ENCODE measurements at regions not wholly inside any gene's neighbourhood (a gene's known extent, or its start where the extent isn't known, plus 50 kb on each side); places are given as distances from the start of the nearest gene placed in this dataset.

DNA sequence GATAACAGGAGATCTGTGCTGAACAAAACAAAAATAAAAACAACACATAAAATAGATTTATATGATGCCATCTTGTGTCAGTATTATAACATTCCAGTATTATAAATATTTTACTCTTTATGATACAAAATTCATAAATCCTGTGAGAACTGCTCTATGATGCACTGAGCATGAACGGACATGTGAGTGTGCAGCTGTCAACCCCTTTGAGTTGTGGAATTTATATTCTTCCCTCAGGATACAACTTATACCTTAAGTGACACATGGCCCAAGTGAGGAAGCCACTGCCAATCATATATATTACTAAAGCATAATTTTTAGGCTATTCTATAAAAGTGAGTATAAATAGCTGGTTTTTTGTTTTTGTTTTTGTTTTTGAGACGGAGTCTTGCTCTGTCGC lies 116.0 kb upstream of the OR13F1 start:
- H3K27me3 Mint-ChIP-seq (ENCODE audit: low read depth): no peaks in the 10 kb centered on the region
- H3K4me2 ChIP-seq (ENCODE audit: insufficient read depth, insufficient read length, low read length): no peak overlapping the region
- no peak overlapping the region for H2AK5ac ChIP-seq (ENCODE audit: insufficient read length, low read length)
- no peak overlapping the region for H2BK120ac ChIP-seq (ENCODE audit: low read depth, low read length, poor library complexity, severe bottlenecking)
- H3K4me3 Mint-ChIP-seq: no peak overlapping the region
- WGBS (ENCODE audit: extremely low coverage, insufficient read length, low lambda C conversion rate): no CpG with 5 or more reads among the region's 3 CpGs
- H3K23me2 ChIP-seq (ENCODE audit: insufficient read length, low read depth, low read length, poor library complexity, severe bottlenecking): no peaks in the 10 kb centered on the region
- H4K5ac ChIP-seq (ENCODE audit: insufficient read length, low read depth, low read length): no peak overlapping the region
- peaks cover 11 to 15% of the 10 kb centered on the region in 2 experiments for H3K4me1 Mint-ChIP-seq
- no peak for DNase-seq
- no peaks in the 10 kb centered on the region for H3K79me2 ChIP-seq (ENCODE audit: insufficient read depth, low read length)
- H3K4me1 ChIP-seq (ENCODE audit: insufficient read depth, low read length): no peaks in the 10 kb centered on the region
- no peaks in the 10 kb centered on the region for H3K9me3 ChIP-seq (ENCODE audit: control insufficient read depth, low read depth, low read length)
- no peak overlapping the region for H3K27ac ChIP-seq (ENCODE audit: insufficient read length, low read depth, low read length)
- no peak overlapping the region for H2BK5ac ChIP-seq (ENCODE audit: insufficient read length, low read length)
- no peak overlapping the region for H3T11ph ChIP-seq (ENCODE audit: low read length)
- H4K8ac ChIP-seq (replicated peaks; ENCODE audit: insufficient read length, low read depth, low read length): no peak overlapping the region
- H4K91ac ChIP-seq (ENCODE audit: insufficient read length, low read depth, low read length): no peak overlapping the region
- H3K14ac ChIP-seq (ENCODE audit: insufficient read depth, low read length): no peak overlapping the region
- TF ChIP-seq, protein P1, sequence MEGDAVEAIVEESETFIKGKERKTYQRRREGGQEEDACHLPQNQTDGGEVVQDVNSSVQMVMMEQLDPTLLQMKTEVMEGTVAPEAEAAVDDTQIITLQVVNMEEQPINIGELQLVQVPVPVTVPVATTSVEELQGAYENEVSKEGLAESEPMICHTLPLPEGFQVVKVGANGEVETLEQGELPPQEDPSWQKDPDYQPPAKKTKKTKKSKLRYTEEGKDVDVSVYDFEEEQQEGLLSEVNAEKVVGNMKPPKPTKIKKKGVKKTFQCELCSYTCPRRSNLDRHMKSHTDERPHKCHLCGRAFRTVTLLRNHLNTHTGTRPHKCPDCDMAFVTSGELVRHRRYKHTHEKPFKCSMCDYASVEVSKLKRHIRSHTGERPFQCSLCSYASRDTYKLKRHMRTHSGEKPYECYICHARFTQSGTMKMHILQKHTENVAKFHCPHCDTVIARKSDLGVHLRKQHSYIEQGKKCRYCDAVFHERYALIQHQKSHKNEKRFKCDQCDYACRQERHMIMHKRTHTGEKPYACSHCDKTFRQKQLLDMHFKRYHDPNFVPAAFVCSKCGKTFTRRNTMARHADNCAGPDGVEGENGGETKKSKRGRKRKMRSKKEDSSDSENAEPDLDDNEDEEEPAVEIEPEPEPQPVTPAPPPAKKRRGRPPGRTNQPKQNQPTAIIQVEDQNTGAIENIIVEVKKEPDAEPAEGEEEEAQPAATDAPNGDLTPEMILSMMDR (conservative IDR thresholded peaks at IDR 0.05): no peak
- H3K36me3 Mint-ChIP-seq (ENCODE audit: insufficient read depth in 1 of 3, low read depth in 3 of 3): no peaks in the 10 kb centered on the region
- H2AFZ ChIP-seq (ENCODE audit: low read length): no peak overlapping the region
- no peak overlapping the region for H3K56ac ChIP-seq (ENCODE audit: insufficient read length, low read depth, low read length)
- H3K79me1 ChIP-seq (ENCODE audit: insufficient read depth, low read depth, low read length, poor library complexity, severe bottlenecking): no peaks in the 10 kb centered on the region
- H4K20me1 ChIP-seq (ENCODE audit: control insufficient read depth, insufficient read depth, insufficient read length): no peaks in the 10 kb centered on the region
- no peak overlapping the region for H3K4ac ChIP-seq (ENCODE audit: low read depth, low read length)
- no peaks in the 10 kb centered on the region for H3K27me3 ChIP-seq (ENCODE audit: insufficient read depth, low read length)
- H2BK12ac ChIP-seq (ENCODE audit: insufficient read length, low read depth, low read length): no peak overlapping the region
- no peak overlapping the region for H3K23ac ChIP-seq (ENCODE audit: insufficient read length, low read depth, low read length)
- no peak overlapping the region for H2BK20ac ChIP-seq (ENCODE audit: low read depth, low read length, poor library complexity, severe bottlenecking)
- no peak overlapping the region for H3K9ac ChIP-seq (ENCODE audit: extremely low read depth, insufficient read length, low read length)
- H3K18ac ChIP-seq (ENCODE audit: insufficient read length, low read depth, low read length): no peak overlapping the region
- no peak overlapping the region for H3K27ac Mint-ChIP-seq
- no peaks in the 10 kb centered on the region for H3K9me3 Mint-ChIP-seq
- H2BK15ac ChIP-seq (ENCODE audit: low read depth, low read length): no peak overlapping the region

Measured in H9 (cell line).